ENCODE measurements at regions not wholly inside any gene's neighbourhood (a gene's known extent, or its start where the extent isn't known, plus 50 kb on each side); places are given as distances from the start of the nearest gene placed in this dataset.

- DNase-seq: no peak
Measured at GRCh38 chr9:89234205-89235067, 55.8 kb upstream of the SHC3 start.

- DNase-seq: no peak
Measured at GRCh38 chr9:89236955-89237573, 58.4 kb upstream of the SHC3 start.

GRCh38 chr9:89238424-89238823, 59.8 kb upstream of the SHC3 start:
- no peak for DNase-seq

GRCh38 chr9:89243296-89244061, 64.9 kb upstream of the SHC3 start:
- no peak for DNase-seq

- no peak for DNase-seq
Measured at GRCh38 chr9:89246840-89247239, 64.2 kb upstream of the CKS2 start.

GRCh38 chr9:89247431-89248353, 63.3 kb upstream of the CKS2 start:
- no peak for DNase-seq

GRCh38 chr9:89249001-89249400, 62.0 kb upstream of the CKS2 start:
- no peak for DNase-seq

GRCh38 chr9:89252651-89253267, 58.2 kb upstream of the CKS2 start:
- DNase-seq: peak in 1 of 2 donors; percentile 9

GRCh38 chr9:89254058-89254772, 56.8 kb upstream of the CKS2 start:
- DNase-seq: no peak

GRCh38 chr9:89254773-89255125, 56.2 kb upstream of the CKS2 start:
- DNase-seq: no peak

GRCh38 chr9:89256225-89256624, 54.8 kb upstream of the CKS2 start:
- no peak for DNase-seq

- no peak for DNase-seq
Measured at GRCh38 chr9:89256642-89257041, 54.4 kb upstream of the CKS2 start.

GRCh38 chr9:89260525-89260924, 50.5 kb upstream of the CKS2 start:
- no peak for DNase-seq

Data from hippocampal formation (tissue), 2 donors.